22Rv1 (cell line): ENCODE measurements at regions not wholly inside any gene's neighbourhood (a gene's known extent, or its start where the extent isn't known, plus 50 kb on each side); places are given as distances from the start of the nearest gene placed in this dataset.

ENCODE experiments used
- CTCF ChIP-seq: fragments of 450-650 bp; IDR thresholded peaks from 2 replicates; pipeline ENCODE4 v1.5.1; 2017; ENCODE audit warnings: mild to moderate bottlenecking
- ZFX ChIP-seq: fragments of 450-650 bp; IDR thresholded peaks from 2 replicates; pipeline ENCODE4 v1.6.1; 2017; ENCODE audit warnings: antibody characterized with exemption, borderline replicate concordance

- no peak for TF ChIP-seq CTCF
- no peak for TF ChIP-seq ZFX
Observed at GRCh38 chr16:77035361-77035760, 155.6 kb upstream of the MON1B start.
